Ovary (tissue), 3 donors: ENCODE measurements at regions not wholly inside any gene's neighbourhood (a gene's known extent, or its start where the extent isn't known, plus 50 kb on each side); places are given as distances from the start of the nearest gene placed in this dataset.
"Not testable (repeated sequence)": the region's sequence is repeated elsewhere in the genome, so short reads cannot be mapped to it uniquely, and the experiment has no call there.

ENCODE experiments used
- CTCF ChIP-seq, 3 donors: fragments of 450-650 bp in 2 of 3; fragments of 200-600 bp in 1 of 3; IDR thresholded peaks; one replicate each; pipeline versions ENCODE4 v1.5.1 to v1.8.0; 2016 to 2022; ENCODE audit warnings: antibody characterized with exemption in 3 of 3, mild to moderate bottlenecking in 1 of 3
- EP300 ChIP-seq: sonication (generic); formaldehyde crosslinking; IDR thresholded peaks from one replicate; pipeline ENCODE4 v1.6.1; 2017; ENCODE audit warnings: antibody characterized with exemption
- POLR2A ChIP-seq: fragments of 450-650 bp; IDR thresholded peaks from one replicate; pipeline ENCODE4 v1.6.1; 2017; ENCODE audit warnings: antibody characterized with exemption, mild to moderate bottlenecking, moderate library complexity
- donor health status: DM: no; HTN: no; CAD: no.

- TF ChIP-seq EP300; CTCF (IDR thresholded peaks at IDR 0.05); POLR2A: not testable (repeated sequence)
Observed at GRCh38 chr13:80871971-80872370, 531.0 kb upstream of the SPRY2 start.
